ENCODE measurements at regions not wholly inside any gene's neighbourhood (a gene's known extent, or its start where the extent isn't known, plus 50 kb on each side); places are given as distances from the start of the nearest gene placed in this dataset.

DNA sequence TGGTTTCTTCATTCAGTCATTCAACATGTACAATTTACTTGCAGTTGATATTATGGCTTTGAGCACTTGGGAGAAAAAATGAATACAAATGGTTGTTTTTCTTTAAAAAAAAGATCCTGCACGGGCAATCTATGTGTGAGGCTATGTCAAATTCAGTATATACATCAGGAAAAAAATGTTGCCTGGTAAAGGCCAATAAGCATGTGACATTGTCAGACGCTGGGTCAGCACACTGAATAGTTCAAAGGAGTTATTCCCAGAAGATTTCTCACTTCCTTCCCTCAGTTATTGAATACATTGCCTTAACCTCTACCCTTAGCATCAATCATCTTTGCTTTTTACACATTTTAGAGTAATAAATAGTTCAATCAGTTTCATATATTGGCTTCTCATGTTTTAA lies 319.2 kb downstream of the NUAK1 start:
- TF ChIP-seq, protein P1, sequence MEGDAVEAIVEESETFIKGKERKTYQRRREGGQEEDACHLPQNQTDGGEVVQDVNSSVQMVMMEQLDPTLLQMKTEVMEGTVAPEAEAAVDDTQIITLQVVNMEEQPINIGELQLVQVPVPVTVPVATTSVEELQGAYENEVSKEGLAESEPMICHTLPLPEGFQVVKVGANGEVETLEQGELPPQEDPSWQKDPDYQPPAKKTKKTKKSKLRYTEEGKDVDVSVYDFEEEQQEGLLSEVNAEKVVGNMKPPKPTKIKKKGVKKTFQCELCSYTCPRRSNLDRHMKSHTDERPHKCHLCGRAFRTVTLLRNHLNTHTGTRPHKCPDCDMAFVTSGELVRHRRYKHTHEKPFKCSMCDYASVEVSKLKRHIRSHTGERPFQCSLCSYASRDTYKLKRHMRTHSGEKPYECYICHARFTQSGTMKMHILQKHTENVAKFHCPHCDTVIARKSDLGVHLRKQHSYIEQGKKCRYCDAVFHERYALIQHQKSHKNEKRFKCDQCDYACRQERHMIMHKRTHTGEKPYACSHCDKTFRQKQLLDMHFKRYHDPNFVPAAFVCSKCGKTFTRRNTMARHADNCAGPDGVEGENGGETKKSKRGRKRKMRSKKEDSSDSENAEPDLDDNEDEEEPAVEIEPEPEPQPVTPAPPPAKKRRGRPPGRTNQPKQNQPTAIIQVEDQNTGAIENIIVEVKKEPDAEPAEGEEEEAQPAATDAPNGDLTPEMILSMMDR (IDR thresholded peaks at IDR 0.05; ENCODE audit: low read length) = no peak
- TF ChIP-seq EZH2 (IDR thresholded peaks at IDR 0.05; ENCODE audit: borderline replicate concordance, low read length) = no peak

Data from OCI-LY1 (cell line).